Astrocyte (in vitro differentiated cells and primary cell): ENCODE measurements at regions not wholly inside any gene's neighbourhood (a gene's known extent, or its start where the extent isn't known, plus 50 kb on each side); places are given as distances from the start of the nearest gene placed in this dataset.

ENCODE experiments used
- DNase-seq: peaks from one replicate; pipeline ENCODE4 v3.0.0-alpha.2; 2010; ENCODE audit warnings: low read depth
- FAIRE-seq: peaks from 2 replicates; lab custom pipeline; 2011; peaks lifted over from hg19 to GRCh38; lab: Jason Lieb, UNC
- H2AFZ ChIP-seq: 2 replicates; pipeline ENCODE4 v1.6.0; 2012; ENCODE audit warnings: low read depth, low read length, inconsistent platforms
- H3K27ac ChIP-seq: 2 replicates; pipeline ENCODE4 v1.5.1; 2011; ENCODE audit warnings: low read depth, low read length, inconsistent platforms
- H3K27me3 ChIP-seq: 2 replicates; pipeline ENCODE4 v1.6.0; 2011; ENCODE audit warnings: low read length, inconsistent platforms; ENCODE audit not compliant: insufficient read depth
- H3K36me3 ChIP-seq: 2 replicates; pipeline ENCODE4 v1.5.1; 2011; ENCODE audit warnings: low read length, inconsistent platforms; ENCODE audit not compliant: insufficient read depth
- H3K4me1 ChIP-seq: 2 replicates; pipeline ENCODE4 v1.5.1; 2011; ENCODE audit warnings: low read length, inconsistent platforms; ENCODE audit not compliant: insufficient read depth
- H3K4me2 ChIP-seq: 2 replicates; pipeline ENCODE4 v1.6.0; 2012; ENCODE audit warnings: low read length, inconsistent platforms
- H3K4me3 ChIP-seq: 2 replicates; pipeline ENCODE4 v1.5.1; 2011; ENCODE audit warnings: low read depth, mild to moderate bottlenecking, low read length, inconsistent platforms; ENCODE audit not compliant: insufficient read depth
- H3K79me2 ChIP-seq: 2 replicates; pipeline ENCODE4 v1.6.0; 2012; ENCODE audit warnings: mild to moderate bottlenecking, low read length, inconsistent platforms; ENCODE audit not compliant: insufficient read depth
- H3K9ac ChIP-seq: 2 replicates; pipeline ENCODE4 v1.6.0; 2012; ENCODE audit warnings: mild to moderate bottlenecking, low read length, inconsistent platforms
- H3K9me3 ChIP-seq: 2 replicates; pipeline ENCODE4 v1.5.1; 2012; ENCODE audit warnings: low read depth, mild to moderate bottlenecking, low read length, inconsistent platforms; ENCODE audit not compliant: insufficient read depth
- H4K20me1 ChIP-seq: 2 replicates; pipeline ENCODE4 v1.6.0; 2012; ENCODE audit warnings: low read length, inconsistent platforms; ENCODE audit not compliant: insufficient read depth
- H3K27ac Mint-ChIP-seq: one replicate; pipeline ENCODE4 v1.8.0; 2021; ENCODE audit warnings: mild to moderate bottlenecking, mixed read lengths; ENCODE audit not compliant: unreplicated experiment
- H3K27me3 Mint-ChIP-seq: one replicate; pipeline ENCODE4 v1.8.0; 2021; ENCODE audit warnings: low read depth, mixed read lengths; ENCODE audit not compliant: unreplicated experiment
- H3K36me3 Mint-ChIP-seq: one replicate; pipeline ENCODE4 v1.8.0; 2021; ENCODE audit warnings: low read depth, mixed read lengths; ENCODE audit not compliant: unreplicated experiment
- H3K4me1 Mint-ChIP-seq: one replicate; pipeline ENCODE4 v1.8.0; 2021; ENCODE audit warnings: low read depth, mixed read lengths; ENCODE audit not compliant: unreplicated experiment
- H3K4me3 Mint-ChIP-seq: one replicate; pipeline ENCODE4 v1.8.0; 2021; ENCODE audit warnings: mild to moderate bottlenecking, moderate library complexity, mixed read lengths; ENCODE audit not compliant: unreplicated experiment
- H3K9me3 Mint-ChIP-seq: one replicate; pipeline ENCODE4 v1.8.0; 2021; ENCODE audit warnings: mild to moderate bottlenecking, mixed read lengths; ENCODE audit not compliant: unreplicated experiment
- CTCF ChIP-seq: IDR thresholded peaks from 2 replicates; pipeline ENCODE4 v1.5.1; 2011; ENCODE audit warnings: low read depth, mild to moderate bottlenecking, inconsistent platforms, low read length, moderate library complexity; ENCODE audit not compliant: insufficient read depth
- EZH2 ChIP-seq: IDR thresholded peaks from 2 replicates; pipeline ENCODE4 v1.6.1; 2012; ENCODE audit warnings: mild to moderate bottlenecking, low read length, inconsistent platforms; ENCODE audit not compliant: insufficient read depth

- no peaks in the 10 kb centered on the region for H3K79me2 ChIP-seq
- H3K27me3 ChIP-seq: peaks cover 38% of the 10 kb centered on the region
- no peaks in the 10 kb centered on the region for H3K36me3 ChIP-seq
- Mint-ChIP-seq H3K4me3 (no peak overlapping the region), H3K27me3 (peaks cover 77% of the 10 kb centered on the region), H3K9me3 (no peaks in the 10 kb centered on the region), H3K4me1 (no peaks in the 10 kb centered on the region), H3K36me3 (no peaks in the 10 kb centered on the region), H3K27ac (no peak overlapping the region)
- TF ChIP-seq EZH2 (no peak), CTCF (no peak)
- H3K27ac ChIP-seq: no peak overlapping the region
- H3K4me3 ChIP-seq: no peak overlapping the region
- FAIRE-seq: no peak
- H2AFZ ChIP-seq: peak overlapping the region; percentile 18
- DNase-seq: no peak
- H3K4me1 ChIP-seq: no peaks in the 10 kb centered on the region
- no peak overlapping the region for H3K9ac ChIP-seq
- no peaks in the 10 kb centered on the region for H4K20me1 ChIP-seq
- no peaks in the 10 kb centered on the region for H3K9me3 ChIP-seq
- H3K4me2 ChIP-seq: no peak overlapping the region
These were observed 156.2 kb upstream of the TNRC6C start for GRCh38 chr17:77802333-77802615.

GRCh38 chr17:77802811-77803220 is 155.7 kb upstream of the TNRC6C start:
- Mint-ChIP-seq H3K4me3 (no peak overlapping the region), H3K36me3 (no peaks in the 10 kb centered on the region), H3K27ac (no peak overlapping the region), H3K9me3 (no peaks in the 10 kb centered on the region), H3K4me1 (no peaks in the 10 kb centered on the region), H3K27me3 (peaks cover 79% of the 10 kb centered on the region)
- Histone ChIP-seq H3K79me2 (no peaks in the 10 kb centered on the region), H3K4me2 (peak overlapping the region; percentile 33), H3K9ac (no peak overlapping the region), H3K36me3 (no peaks in the 10 kb centered on the region), H3K4me1 (no peaks in the 10 kb centered on the region), H3K9me3 (no peaks in the 10 kb centered on the region), H4K20me1 (no peaks in the 10 kb centered on the region), H3K27me3 (peaks cover 38% of the 10 kb centered on the region), H3K4me3 (no peak overlapping the region), H2AFZ (no peak overlapping the region), H3K27ac (no peak overlapping the region)
- DNase-seq (peak; percentile 19), FAIRE-seq (no peak)
- no peak for TF ChIP-seq EZH2
- no peak for TF ChIP-seq CTCF

GRCh38 chr17:77803726-77804125 is 154.8 kb upstream of the TNRC6C start:
- Histone ChIP-seq H3K4me2 (no peak overlapping the region), H3K4me3 (no peak overlapping the region), H3K27me3 (peaks cover 38% of the 10 kb centered on the region), H3K9me3 (no peaks in the 10 kb centered on the region), H3K36me3 (no peaks in the 10 kb centered on the region), H4K20me1 (no peaks in the 10 kb centered on the region), H2AFZ (no peak overlapping the region), H3K27ac (no peak overlapping the region), H3K79me2 (no peaks in the 10 kb centered on the region), H3K9ac (no peak overlapping the region), H3K4me1 (no peaks in the 10 kb centered on the region)
- Mint-ChIP-seq H3K27ac (no peak overlapping the region), H3K36me3 (no peaks in the 10 kb centered on the region), H3K27me3 (peaks cover 77% of the 10 kb centered on the region), H3K4me1 (no peaks in the 10 kb centered on the region), H3K4me3 (no peak overlapping the region), H3K9me3 (peaks cover 3% of the 10 kb centered on the region)
- TF ChIP-seq EZH2 (no peak), CTCF (no peak)
- no peak for FAIRE-seq
- no peak for DNase-seq
